ENCODE measurements at regions not wholly inside any gene's neighbourhood (a gene's known extent, or its start where the extent isn't known, plus 50 kb on each side); places are given as distances from the start of the nearest gene placed in this dataset.

- Histone ChIP-seq H3K36me3 (replicated peaks in 1 of 2; ENCODE audit: control insufficient read depth in 1 of 2, insufficient read depth in 2 of 2, low read length in 2 of 2) (no peaks in the 10 kb centered on the region), H2AFZ (ENCODE audit: insufficient read depth, low read depth, low read length, poor library complexity, severe bottlenecking) (no peak overlapping the region), H3K27ac (ENCODE audit: low read depth in 1 of 2, low read length in 2 of 2) (no peak overlapping the region), H3K9me3 (replicated peaks in 1 of 2; ENCODE audit: control insufficient read depth in 1 of 2, insufficient read depth in 1 of 2, low read length in 2 of 2) (no peaks in the 10 kb centered on the region), H3K9ac (ENCODE audit: insufficient read depth, low read length, poor library complexity, severe bottlenecking) (no peak overlapping the region), H3K4me1 (ENCODE audit: control insufficient read depth in 1 of 2, insufficient read depth in 2 of 2, low read length in 2 of 2) (no peaks in the 10 kb centered on the region), H4K20me1 (ENCODE audit: insufficient read depth, low read length) (no peaks in the 10 kb centered on the region), H3K4me2 (replicated peaks; ENCODE audit: extremely low read depth, low read length, poor library complexity, severe bottlenecking) (no peak overlapping the region), H3K79me2 (ENCODE audit: insufficient read depth, low read length) (no peaks in the 10 kb centered on the region), H3K4me3 (replicated peaks in 1 of 3; ENCODE audit: low read depth in 2 of 3, low read length in 3 of 3) (no peak overlapping the region), H3K27me3 (ENCODE audit: control insufficient read depth in 2 of 2, insufficient read depth in 2 of 2, low read length in 2 of 2) (no peaks in the 10 kb centered on the region)
- Mint-ChIP-seq H3K4me1 (no peaks in the 10 kb centered on the region), H3K27ac (no peak overlapping the region), H3K27me3 (ENCODE audit: low read depth in 3 of 3) (peaks cover 1 to 2% (median 1%) of the 10 kb centered on the region in 3 donors), H3K4me3 (no peak overlapping the region), H3K9me3 (peaks cover 0 to 3% (median 0%) of the 10 kb centered on the region in 7 donors), H3K36me3 (no peaks in the 10 kb centered on the region)
- no peak for DNase-seq
- TF ChIP-seq, protein P1, sequence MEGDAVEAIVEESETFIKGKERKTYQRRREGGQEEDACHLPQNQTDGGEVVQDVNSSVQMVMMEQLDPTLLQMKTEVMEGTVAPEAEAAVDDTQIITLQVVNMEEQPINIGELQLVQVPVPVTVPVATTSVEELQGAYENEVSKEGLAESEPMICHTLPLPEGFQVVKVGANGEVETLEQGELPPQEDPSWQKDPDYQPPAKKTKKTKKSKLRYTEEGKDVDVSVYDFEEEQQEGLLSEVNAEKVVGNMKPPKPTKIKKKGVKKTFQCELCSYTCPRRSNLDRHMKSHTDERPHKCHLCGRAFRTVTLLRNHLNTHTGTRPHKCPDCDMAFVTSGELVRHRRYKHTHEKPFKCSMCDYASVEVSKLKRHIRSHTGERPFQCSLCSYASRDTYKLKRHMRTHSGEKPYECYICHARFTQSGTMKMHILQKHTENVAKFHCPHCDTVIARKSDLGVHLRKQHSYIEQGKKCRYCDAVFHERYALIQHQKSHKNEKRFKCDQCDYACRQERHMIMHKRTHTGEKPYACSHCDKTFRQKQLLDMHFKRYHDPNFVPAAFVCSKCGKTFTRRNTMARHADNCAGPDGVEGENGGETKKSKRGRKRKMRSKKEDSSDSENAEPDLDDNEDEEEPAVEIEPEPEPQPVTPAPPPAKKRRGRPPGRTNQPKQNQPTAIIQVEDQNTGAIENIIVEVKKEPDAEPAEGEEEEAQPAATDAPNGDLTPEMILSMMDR (IDR thresholded peaks at IDR 0.05), result no peak
- no CpG with 5 or more reads among the region's 3 CpGs for WGBS (ENCODE audit: insufficient coverage)
- intact Hi-C loops (cut with micrococcal nuclease), result loop anchor here in 1 of 2 donors (10.0 kb wide), 1 partner anchor 52 kb away; no protein-coding TSS in a partner anchor
Observed at GRCh38 chr13:80476953-80477352, 136.0 kb upstream of the SPRY2 start.

- Histone ChIP-seq H3K9ac (ENCODE audit: insufficient read depth, low read length, poor library complexity, severe bottlenecking) (no peak overlapping the region), H3K27ac (ENCODE audit: low read depth in 1 of 2, low read length in 2 of 2) (no peak overlapping the region), H3K4me3 (replicated peaks in 1 of 3; ENCODE audit: low read depth in 2 of 3, low read length in 3 of 3) (no peak overlapping the region), H3K9me3 (replicated peaks in 1 of 2; ENCODE audit: control insufficient read depth in 1 of 2, insufficient read depth in 1 of 2, low read length in 2 of 2) (no peaks in the 10 kb centered on the region), H3K4me2 (replicated peaks; ENCODE audit: extremely low read depth, low read length, poor library complexity, severe bottlenecking) (no peak overlapping the region), H4K20me1 (ENCODE audit: insufficient read depth, low read length) (no peaks in the 10 kb centered on the region), H3K36me3 (replicated peaks in 1 of 2; ENCODE audit: control insufficient read depth in 1 of 2, insufficient read depth in 2 of 2, low read length in 2 of 2) (no peaks in the 10 kb centered on the region), H3K4me1 (ENCODE audit: control insufficient read depth in 1 of 2, insufficient read depth in 2 of 2, low read length in 2 of 2) (peaks cover under 1 to 2% of the 10 kb centered on the region in 2 donors), H2AFZ (ENCODE audit: insufficient read depth, low read depth, low read length, poor library complexity, severe bottlenecking) (no peak overlapping the region), H3K79me2 (ENCODE audit: insufficient read depth, low read length) (no peaks in the 10 kb centered on the region), H3K27me3 (ENCODE audit: control insufficient read depth in 2 of 2, insufficient read depth in 2 of 2, low read length in 2 of 2) (no peaks in the 10 kb centered on the region)
- Mint-ChIP-seq H3K36me3 (peaks cover 0 to under 1% of the 10 kb centered on the region in 2 donors), H3K4me3 (no peak overlapping the region), H3K9me3 (peaks cover 0 to 3% (median 0%) of the 10 kb centered on the region in 7 donors), H3K27me3 (ENCODE audit: low read depth in 3 of 3) (peaks cover 1 to 2% (median 2%) of the 10 kb centered on the region in 3 donors), H3K27ac (no peak overlapping the region), H3K4me1 (peaks cover 3% of the 10 kb centered on the region)
- intact Hi-C loops (cut with micrococcal nuclease), result loop anchor here in 1 of 2 donors (10.0 kb wide), 1 partner anchor 51 kb away; no protein-coding TSS in a partner anchor
- TF ChIP-seq, protein P1 (IDR thresholded peaks at IDR 0.05), result no peak
- no CpG with 5 or more reads among the region's 2 CpGs for whole genome bisulfite sequencing (ENCODE audit: insufficient coverage)
- DNase-seq, result no peak
Observed at GRCh38 chr13:80475718-80476117, 134.8 kb upstream of the SPRY2 start.

All from CD14-positive monocyte (primary cell).